Fibroblast of the aortic adventitia (primary cell): ENCODE measurements at regions not wholly inside any gene's neighbourhood (a gene's known extent, or its start where the extent isn't known, plus 50 kb on each side); places are given as distances from the start of the nearest gene placed in this dataset.

Experiments used
- DNase-seq: peaks from one replicate; pipeline ENCODE4 v3.0.0-alpha.2; 2010; ENCODE audit warnings: low read depth
- H3K4me3 ChIP-seq: 2 replicates; pipeline ENCODE4 v1.5.1; 2011; ENCODE audit warnings: low read depth, mild to moderate bottlenecking, control low read depth, low read length, moderate library complexity
- TF ChIP-seq, protein P1 (sequence below): IDR thresholded peaks from 2 replicates; pipeline ENCODE4 v1.5.1; 2011; ENCODE audit warnings: mild to moderate bottlenecking, low read length, control low read depth, inconsistent platforms; ENCODE audit not compliant: insufficient read depth

DNA sequence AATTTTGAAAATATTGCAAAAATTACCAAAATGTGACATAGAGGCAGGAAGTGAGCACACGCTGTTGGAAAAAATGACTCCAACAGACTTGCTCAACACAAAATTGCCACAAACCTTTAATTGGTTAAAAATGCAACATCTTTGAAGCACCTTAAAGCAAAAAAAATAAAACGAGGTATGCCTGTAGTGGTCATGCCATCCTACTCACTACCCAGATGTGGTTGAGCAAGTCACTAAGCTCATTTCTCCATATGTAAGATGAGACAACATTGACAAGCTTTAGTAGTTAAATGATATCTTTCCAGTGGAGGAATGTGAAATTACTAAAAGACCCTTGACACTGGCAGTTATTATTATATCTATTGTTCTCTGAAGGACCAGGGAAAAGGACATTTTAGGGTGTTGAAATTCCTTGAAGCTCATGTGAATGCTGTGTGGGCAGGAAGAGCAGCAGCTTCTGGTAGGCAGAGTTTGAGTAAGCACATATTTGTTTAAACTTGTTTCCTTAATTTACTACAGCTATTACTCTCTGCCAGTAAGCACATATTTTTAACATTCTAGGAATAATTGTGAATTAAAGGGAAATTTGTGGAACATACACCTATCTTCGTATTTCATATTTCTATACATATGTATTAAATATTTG lies 131.6 kb upstream of the P2RY1 start:
- TF ChIP-seq, protein P1, sequence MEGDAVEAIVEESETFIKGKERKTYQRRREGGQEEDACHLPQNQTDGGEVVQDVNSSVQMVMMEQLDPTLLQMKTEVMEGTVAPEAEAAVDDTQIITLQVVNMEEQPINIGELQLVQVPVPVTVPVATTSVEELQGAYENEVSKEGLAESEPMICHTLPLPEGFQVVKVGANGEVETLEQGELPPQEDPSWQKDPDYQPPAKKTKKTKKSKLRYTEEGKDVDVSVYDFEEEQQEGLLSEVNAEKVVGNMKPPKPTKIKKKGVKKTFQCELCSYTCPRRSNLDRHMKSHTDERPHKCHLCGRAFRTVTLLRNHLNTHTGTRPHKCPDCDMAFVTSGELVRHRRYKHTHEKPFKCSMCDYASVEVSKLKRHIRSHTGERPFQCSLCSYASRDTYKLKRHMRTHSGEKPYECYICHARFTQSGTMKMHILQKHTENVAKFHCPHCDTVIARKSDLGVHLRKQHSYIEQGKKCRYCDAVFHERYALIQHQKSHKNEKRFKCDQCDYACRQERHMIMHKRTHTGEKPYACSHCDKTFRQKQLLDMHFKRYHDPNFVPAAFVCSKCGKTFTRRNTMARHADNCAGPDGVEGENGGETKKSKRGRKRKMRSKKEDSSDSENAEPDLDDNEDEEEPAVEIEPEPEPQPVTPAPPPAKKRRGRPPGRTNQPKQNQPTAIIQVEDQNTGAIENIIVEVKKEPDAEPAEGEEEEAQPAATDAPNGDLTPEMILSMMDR, result no peak
- H3K4me3 ChIP-seq, result no peak overlapping the region
- no peak for DNase-seq

DNA sequence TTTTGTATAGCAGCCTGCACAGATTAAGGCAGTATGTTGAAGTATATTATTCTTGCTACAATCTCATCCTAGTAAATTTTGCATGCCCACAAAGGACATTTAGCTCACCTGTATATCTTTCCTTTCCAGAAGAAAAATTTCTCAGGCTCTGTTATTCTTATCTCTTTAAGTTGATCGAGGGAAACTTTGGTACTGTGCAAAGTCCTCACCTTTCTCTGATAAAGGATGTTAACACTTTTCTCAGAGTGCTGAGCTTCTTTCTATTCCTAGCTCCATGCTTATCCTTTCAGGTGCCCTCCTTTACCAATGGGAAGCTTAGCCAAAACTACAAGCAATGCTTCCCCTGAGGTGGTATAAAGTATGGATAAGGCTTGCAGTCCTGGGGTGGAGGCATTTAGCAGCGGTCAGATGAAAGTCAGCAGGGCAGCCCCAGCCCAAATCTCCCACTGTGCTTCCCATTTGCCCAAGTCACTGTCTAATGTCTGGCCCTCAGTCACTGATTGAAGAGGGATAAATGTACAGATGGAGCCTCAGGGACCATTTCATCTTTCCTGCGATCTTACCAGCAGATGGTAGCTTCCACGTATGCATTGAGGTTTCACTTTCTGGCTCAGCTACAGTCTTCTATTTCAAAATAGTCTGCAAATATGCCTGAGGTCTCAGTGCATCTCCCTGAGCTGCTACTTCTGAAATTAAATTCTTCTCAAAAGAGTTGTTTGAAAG lies 127.8 kb upstream of the P2RY1 start:
- DNase-seq, result no peak
- peak overlapping the region; percentile 4 for H3K4me3 ChIP-seq
- TF ChIP-seq, protein P1, result no peak

DNA sequence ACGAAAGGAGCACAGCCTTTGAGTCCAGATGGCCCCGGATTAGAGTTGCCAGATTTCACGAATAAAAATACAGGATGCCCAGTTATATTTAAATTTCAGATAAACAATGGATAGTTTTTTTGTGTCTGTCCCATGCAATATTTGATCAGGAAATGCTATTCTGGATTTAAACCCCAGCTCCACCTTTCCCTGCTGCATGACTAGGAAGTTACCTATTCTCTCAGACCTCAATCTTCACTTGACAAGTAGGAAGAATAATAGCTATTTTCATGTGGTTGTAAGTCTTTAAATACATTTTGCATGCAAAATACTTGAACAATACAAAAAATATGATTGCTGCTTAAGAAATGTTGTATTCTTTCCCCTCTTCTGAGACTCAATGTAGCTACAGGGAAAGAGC lies 125.3 kb upstream of the P2RY1 start:
- DNase-seq, result no peak
- H3K4me3 ChIP-seq, result no peak overlapping the region
- TF ChIP-seq, protein P1, result no peak

DNA sequence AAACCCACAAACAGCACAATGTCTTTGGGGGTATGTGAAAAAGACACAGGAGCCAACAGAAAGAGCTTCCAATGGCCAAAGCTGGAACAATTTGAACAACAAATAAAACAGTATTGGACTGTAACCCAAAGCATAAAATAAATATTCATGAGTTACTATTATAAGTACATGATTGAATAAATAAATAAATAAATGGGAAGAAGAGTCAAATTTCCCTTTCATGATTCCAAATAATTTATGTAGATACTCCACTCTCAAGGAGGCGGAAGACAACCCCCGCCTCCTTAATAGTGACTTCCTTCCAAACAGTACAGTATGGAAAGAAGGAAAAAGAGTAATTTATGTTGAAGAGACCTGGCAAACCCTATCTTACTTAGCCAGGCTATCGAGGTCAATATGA lies 124.4 kb upstream of the P2RY1 start:
- TF ChIP-seq, protein P1, result no peak
- no peak overlapping the region for H3K4me3 ChIP-seq
- DNase-seq, result no peak

DNA sequence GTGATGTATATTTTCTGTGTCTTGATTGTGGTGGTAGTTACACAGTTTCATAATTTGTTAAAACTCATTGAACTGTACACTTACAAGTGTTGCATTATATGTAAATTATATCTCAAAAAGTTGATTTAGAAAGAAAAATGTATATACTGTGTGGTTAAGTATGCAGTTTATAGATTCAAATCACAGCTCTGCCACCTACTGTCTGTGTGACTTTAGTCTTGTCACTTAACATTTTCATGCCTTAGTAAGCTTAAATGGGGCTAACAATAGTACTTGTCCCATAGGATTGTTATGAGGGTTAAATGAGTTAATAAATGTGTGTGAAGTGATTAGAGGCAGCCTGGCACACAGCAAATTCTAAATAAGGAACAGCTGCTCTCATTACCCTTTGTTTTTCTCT lies 120.9 kb upstream of the P2RY1 start:
- no peak for DNase-seq
- no peak overlapping the region for H3K4me3 ChIP-seq
- TF ChIP-seq, protein P1, result no peak

DNA sequence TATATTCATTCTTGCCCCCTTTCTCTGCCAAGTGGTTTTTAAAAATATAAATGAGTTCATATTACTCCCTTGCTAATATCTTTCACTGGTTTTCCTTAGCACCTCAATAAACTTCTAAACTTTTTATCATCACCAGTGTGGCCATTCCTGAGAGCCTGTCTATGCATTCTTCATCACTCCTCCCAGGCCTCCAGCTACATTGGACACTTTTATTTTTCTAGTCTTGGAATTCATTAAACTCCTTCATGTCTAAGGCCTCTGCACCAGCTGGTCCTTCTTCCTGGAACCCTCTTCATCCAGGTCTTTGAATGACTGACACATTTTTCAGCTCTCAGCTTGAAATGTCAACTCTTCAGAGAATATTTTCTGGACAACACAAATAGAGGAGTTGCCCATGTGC lies 120.4 kb upstream of the P2RY1 start:
- no peak overlapping the region for H3K4me3 ChIP-seq
- TF ChIP-seq, protein P1, result no peak
- no peak for DNase-seq
